Activated naive CD8-positive, alpha-beta T cell treated with anti-CD3 and anti-CD28 coated beads, Interleukin-2, amount 10 ng/mL, durations not matched to agents 7 days and 5 days (primary cell): ENCODE measurements at regions not wholly inside any gene's neighbourhood (a gene's known extent, or its start where the extent isn't known, plus 50 kb on each side); places are given as distances from the start of the nearest gene placed in this dataset.

Experiments used
- ATAC-seq: fragments of 150-1000 bp; cut with Tn5 transposase; one replicate; pipeline ENCODE4 v1.10.0; 2021; ENCODE audit warnings: low read depth, moderate library complexity
- POLR2A ChIA-PET: fragments of 350-600 bp; sonication (Branson Sonifier 250); formaldehyde crosslinking; loops from one replicate; lab custom pipeline; 2021; ENCODE audit warnings: antibody characterized with exemption; lab: Charles Lee
- DNase-seq: peaks from one replicate; pipeline ENCODE4 v3.0.0; 2021
- H3K27ac Mint-ChIP-seq: one replicate; pipeline ENCODE4 v1.8.0; 2022; ENCODE audit warnings: mild to moderate bottlenecking, mixed read lengths
- H3K27me3 Mint-ChIP-seq: one replicate; pipeline ENCODE4 v1.8.0; 2022; ENCODE audit warnings: mild to moderate bottlenecking, moderate library complexity, mixed read lengths
- H3K36me3 Mint-ChIP-seq: one replicate; pipeline ENCODE4 v1.8.0; 2021; ENCODE audit warnings: mild to moderate bottlenecking, mixed read lengths
- H3K4me1 Mint-ChIP-seq: one replicate; pipeline ENCODE4 v1.8.0; 2021; ENCODE audit warnings: mixed read lengths
- H3K4me3 Mint-ChIP-seq: one replicate; pipeline ENCODE4 v1.8.0; 2022; ENCODE audit warnings: mild to moderate bottlenecking, moderate library complexity, mixed read lengths
- H3K9me3 Mint-ChIP-seq: one replicate; pipeline ENCODE4 v1.8.0; 2021; ENCODE audit warnings: mixed read lengths

GRCh38 chr9:108724122-108724521, 131.7 kb downstream of the ACTL7B start:
- Mint-ChIP-seq H3K4me1 (no peaks in the 10 kb centered on the region), H3K4me3 (no peak overlapping the region), H3K9me3 (peaks cover 2% of the 10 kb centered on the region), H3K36me3 (no peaks in the 10 kb centered on the region), H3K27ac (no peak overlapping the region), H3K27me3 (no peaks in the 10 kb centered on the region)
- DNase-seq (no peak), ATAC-seq (no peak)
- POLR2A ChIA-PET: no interaction called here

GRCh38 chr9:108722396-108722795, 133.4 kb downstream of the ACTL7B start:
- Mint-ChIP-seq H3K27me3 (no peaks in the 10 kb centered on the region), H3K4me3 (no peak overlapping the region), H3K4me1 (no peaks in the 10 kb centered on the region), H3K9me3 (peaks cover 2% of the 10 kb centered on the region), H3K36me3 (no peaks in the 10 kb centered on the region), H3K27ac (no peak overlapping the region)
- ATAC-seq: no peak
- POLR2A ChIA-PET: no interaction called here
- no peak for DNase-seq

- ATAC-seq (no peak), DNase-seq (no peak)
- POLR2A ChIA-PET: no interaction called here
- Mint-ChIP-seq H3K27me3 (no peaks in the 10 kb centered on the region), H3K4me3 (no peak overlapping the region), H3K4me1 (no peaks in the 10 kb centered on the region), H3K9me3 (peaks cover 2% of the 10 kb centered on the region), H3K36me3 (no peaks in the 10 kb centered on the region), H3K27ac (no peak overlapping the region)
Measured at GRCh38 chr9:108720191-108720642, 135.6 kb downstream of the ACTL7B start.

- Mint-ChIP-seq H3K27ac (no peak overlapping the region), H3K4me3 (no peak overlapping the region), H3K36me3 (no peaks in the 10 kb centered on the region), H3K9me3 (peaks cover 4% of the 10 kb centered on the region), H3K27me3 (no peaks in the 10 kb centered on the region), H3K4me1 (no peaks in the 10 kb centered on the region)
- DNase-seq (no peak), ATAC-seq (no peak)
- POLR2A ChIA-PET: no interaction called here
Measured at GRCh38 chr9:108710424-108710823, 145.4 kb downstream of the ACTL7B start.

DNA sequence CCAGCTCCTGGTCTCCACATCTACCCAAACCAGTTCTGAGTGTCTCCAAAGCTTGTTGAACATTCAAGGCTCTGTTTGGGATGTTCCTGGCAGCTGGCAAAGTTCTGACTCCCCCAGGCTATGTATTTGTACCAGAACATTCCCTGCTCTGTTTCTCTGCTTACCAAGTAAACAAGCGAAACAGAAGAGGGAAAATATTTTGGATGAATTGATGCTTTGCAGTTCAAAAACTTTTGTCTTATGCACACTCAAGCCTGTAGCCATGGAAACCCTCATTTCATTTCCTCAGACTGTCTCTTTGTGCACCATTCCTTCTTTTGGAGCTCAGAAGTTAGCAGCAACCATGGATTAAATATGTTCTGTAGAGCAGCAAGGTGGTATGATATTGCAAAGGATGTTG, 145.8 kb downstream of the ACTL7B start:
- DNase-seq (no peak), ATAC-seq (no peak)
- H3K4me3 Mint-ChIP-seq: no peak overlapping the region
- H3K27me3 Mint-ChIP-seq: no peaks in the 10 kb centered on the region
- POLR2A ChIA-PET: no interaction called here
- no peaks in the 10 kb centered on the region for H3K4me1 Mint-ChIP-seq
- peaks cover 4% of the 10 kb centered on the region for H3K9me3 Mint-ChIP-seq
- H3K36me3 Mint-ChIP-seq: no peaks in the 10 kb centered on the region
- H3K27ac Mint-ChIP-seq: no peak overlapping the region

DNA sequence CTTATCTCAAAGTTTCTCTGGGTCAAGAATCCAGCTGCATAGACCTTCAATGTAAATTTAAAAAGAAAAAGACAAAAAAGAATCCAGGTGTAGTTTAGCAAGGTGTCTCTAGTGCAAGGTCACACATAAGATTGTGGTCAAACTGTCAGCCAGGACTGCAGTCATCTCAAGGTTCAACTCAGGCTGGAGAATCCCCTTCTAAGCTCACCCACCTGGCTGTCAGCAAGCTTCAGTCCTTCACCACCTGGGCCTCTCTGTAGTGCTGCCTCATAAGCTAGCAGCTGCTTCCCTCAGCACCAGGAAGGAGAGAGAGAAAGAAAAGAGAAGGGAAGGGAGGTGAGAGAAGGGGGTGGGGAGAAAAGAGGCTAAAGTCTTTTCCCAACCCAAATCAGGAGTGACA, 146.7 kb downstream of the ACTL7B start:
- DNase-seq (no peak), ATAC-seq (no peak)
- no peaks in the 10 kb centered on the region for H3K36me3 Mint-ChIP-seq
- POLR2A ChIA-PET: no interaction called here
- H3K27me3 Mint-ChIP-seq: no peaks in the 10 kb centered on the region
- H3K4me3 Mint-ChIP-seq: no peak overlapping the region
- peaks cover 2% of the 10 kb centered on the region for H3K9me3 Mint-ChIP-seq
- H3K27ac Mint-ChIP-seq: no peak overlapping the region
- no peaks in the 10 kb centered on the region for H3K4me1 Mint-ChIP-seq

DNA sequence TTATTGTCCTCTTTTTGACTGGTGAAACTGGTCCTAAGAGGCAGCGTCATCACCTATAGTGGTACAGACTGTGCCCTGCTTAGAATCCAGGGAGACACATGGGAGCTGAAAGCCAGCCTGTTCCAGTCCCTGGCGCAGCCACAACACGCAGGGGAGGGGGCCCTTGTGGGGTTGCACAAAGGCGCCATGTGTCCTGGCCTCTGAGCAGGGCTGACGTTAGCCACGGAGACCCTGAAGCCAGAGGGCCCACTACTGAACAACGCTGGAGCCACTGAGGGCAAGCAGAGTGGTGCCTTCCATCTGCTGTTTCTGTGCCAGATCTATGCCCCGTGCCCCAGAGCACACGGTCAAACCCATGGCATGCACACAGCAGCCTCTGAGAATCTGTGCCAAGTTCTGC, 147.3 kb downstream of the ACTL7B start:
- Mint-ChIP-seq H3K4me3 (no peak overlapping the region), H3K4me1 (no peaks in the 10 kb centered on the region), H3K27ac (no peak overlapping the region), H3K9me3 (peaks cover 3% of the 10 kb centered on the region), H3K36me3 (no peaks in the 10 kb centered on the region), H3K27me3 (no peaks in the 10 kb centered on the region)
- POLR2A ChIA-PET: no interaction called here
- no peak for ATAC-seq
- no peak for DNase-seq

DNA sequence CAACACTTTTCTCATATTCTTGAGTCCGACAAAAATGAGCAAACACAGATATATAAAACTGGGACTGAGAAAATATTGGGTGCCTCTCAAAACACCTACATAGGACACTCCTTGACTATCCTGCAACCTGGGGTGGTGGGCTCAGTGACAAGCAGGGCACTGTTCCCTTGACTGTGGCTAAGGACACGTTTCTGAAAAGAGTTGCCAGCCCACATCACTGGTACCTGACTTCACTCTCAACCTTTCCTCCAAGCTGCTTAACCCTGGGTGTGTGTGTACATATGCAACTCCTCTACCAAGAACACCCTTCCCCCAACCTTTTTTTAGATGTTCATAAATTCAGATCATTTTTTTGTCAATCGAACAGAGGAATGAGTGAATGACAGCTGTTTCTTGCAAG, 148.7 kb downstream of the ACTL7B start:
- Mint-ChIP-seq H3K4me1 (no peaks in the 10 kb centered on the region), H3K27me3 (no peaks in the 10 kb centered on the region), H3K4me3 (no peak overlapping the region), H3K9me3 (peaks cover 1% of the 10 kb centered on the region), H3K36me3 (no peaks in the 10 kb centered on the region), H3K27ac (no peak overlapping the region)
- DNase-seq (no peak), ATAC-seq (no peak)
- POLR2A ChIA-PET: no interaction called here

- Mint-ChIP-seq H3K27ac (no peak overlapping the region), H3K4me1 (no peaks in the 10 kb centered on the region), H3K4me3 (no peak overlapping the region), H3K27me3 (no peaks in the 10 kb centered on the region), H3K36me3 (no peaks in the 10 kb centered on the region), H3K9me3 (peaks cover 1% of the 10 kb centered on the region)
- ATAC-seq (no peak), DNase-seq (no peak)
- POLR2A ChIA-PET: no interaction called here
Measured at GRCh38 chr9:108704156-108704852, 151.5 kb downstream of the ACTL7B start.

- POLR2A ChIA-PET: no interaction called here
- Mint-ChIP-seq H3K36me3 (no peaks in the 10 kb centered on the region), H3K27me3 (no peaks in the 10 kb centered on the region)
Measured at GRCh38 chr9:108703429-108703828, 152.4 kb downstream of the ACTL7B start.

DNA sequence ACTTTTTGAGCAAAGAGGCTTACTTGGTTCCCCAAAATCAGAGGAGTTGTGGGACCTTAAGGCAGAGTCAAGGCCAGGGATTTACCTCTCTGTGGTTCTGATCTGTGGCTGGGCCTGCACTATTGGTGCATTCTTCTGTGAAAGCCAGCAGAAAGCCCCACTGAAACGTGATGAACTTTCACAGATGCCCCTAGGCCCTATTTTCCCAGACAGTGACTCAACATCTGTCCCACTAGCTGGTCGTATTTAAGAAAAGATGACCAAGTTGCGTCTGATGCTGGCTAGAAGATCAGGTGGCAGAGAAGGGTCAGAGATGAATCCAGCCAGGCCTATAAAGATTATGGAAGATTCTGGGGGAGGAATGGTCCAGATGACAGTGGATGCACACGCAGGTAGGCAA, 153.1 kb downstream of the ACTL7B start:
- Mint-ChIP-seq H3K27ac (no peak overlapping the region), H3K36me3 (no peaks in the 10 kb centered on the region), H3K9me3 (peaks cover 1% of the 10 kb centered on the region), H3K4me1 (no peaks in the 10 kb centered on the region), H3K27me3 (no peaks in the 10 kb centered on the region), H3K4me3 (no peak overlapping the region)
- ATAC-seq (no peak), DNase-seq (no peak)
- POLR2A ChIA-PET: no interaction called here

More at GRCh38 chr9:108703429-108703828, 152.4 kb downstream of the ACTL7B start:
- DNase-seq (no peak), ATAC-seq (no peak)
- Mint-ChIP-seq H3K27ac (no peak overlapping the region), H3K4me1 (no peaks in the 10 kb centered on the region), H3K9me3 (peaks cover 1% of the 10 kb centered on the region), H3K4me3 (no peak overlapping the region)

GRCh38 chr9:108698801-108699200, 157.0 kb downstream of the ACTL7B start:
- ATAC-seq: no peak
- POLR2A ChIA-PET: no interaction called here
- no peaks in the 10 kb centered on the region for H3K27me3 Mint-ChIP-seq
- no peak for DNase-seq
- no peaks in the 10 kb centered on the region for H3K4me1 Mint-ChIP-seq
- no peak overlapping the region for H3K27ac Mint-ChIP-seq
- H3K9me3 Mint-ChIP-seq: peaks cover 7% of the 10 kb centered on the region
- no peaks in the 10 kb centered on the region for H3K36me3 Mint-ChIP-seq
- no peak overlapping the region for H3K4me3 Mint-ChIP-seq

GRCh38 chr9:108698231-108698630, 157.6 kb downstream of the ACTL7B start:
- POLR2A ChIA-PET: no interaction called here

GRCh38 chr9:108696156-108696555, 159.6 kb downstream of the ACTL7B start:
- Mint-ChIP-seq H3K4me3 (no peak overlapping the region), H3K27ac (no peak overlapping the region), H3K27me3 (no peaks in the 10 kb centered on the region), H3K4me1 (no peaks in the 10 kb centered on the region), H3K9me3 (peaks cover 6% of the 10 kb centered on the region), H3K36me3 (no peaks in the 10 kb centered on the region)
- POLR2A ChIA-PET: no interaction called here
- DNase-seq: no peak
- ATAC-seq: no peak

More at GRCh38 chr9:108698231-108698630, 157.6 kb downstream of the ACTL7B start:
- Mint-ChIP-seq H3K27me3 (no peaks in the 10 kb centered on the region), H3K9me3 (peaks cover 6% of the 10 kb centered on the region), H3K27ac (no peak overlapping the region), H3K4me3 (no peak overlapping the region), H3K4me1 (no peaks in the 10 kb centered on the region), H3K36me3 (no peaks in the 10 kb centered on the region)
- ATAC-seq (no peak), DNase-seq (no peak)
